ENCODE measurements at regions not wholly inside any gene's neighbourhood (a gene's known extent, or its start where the extent isn't known, plus 50 kb on each side); places are given as distances from the start of the nearest gene placed in this dataset.

DNA sequence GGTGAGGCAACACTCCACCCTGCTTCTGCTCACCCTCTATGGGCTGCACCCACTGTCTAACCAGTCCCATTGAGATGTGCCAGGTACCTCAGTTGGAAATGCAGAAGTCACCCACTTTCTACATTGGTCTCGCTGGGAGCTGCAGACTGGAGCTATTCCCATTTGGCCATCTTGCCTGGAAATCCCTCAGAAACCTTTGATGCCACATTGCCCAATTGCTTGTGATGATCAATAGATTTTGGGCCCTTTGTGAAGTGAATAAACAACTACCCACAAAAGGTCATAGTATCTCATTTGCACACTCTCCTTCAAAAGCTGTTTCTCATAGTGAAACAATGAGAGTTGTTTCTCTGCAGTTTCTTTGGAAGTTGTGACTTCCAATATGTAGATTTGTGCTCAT is 742.9 kb downstream of the INHBA start:
- TF ChIP-seq POLR2AphosphoS5 (IDR thresholded peaks at IDR 0.05) = no peak
- TF ChIP-seq POLR2A (IDR thresholded peaks at IDR 0.05) = no peak
- TF ChIP-seq, protein P1, sequence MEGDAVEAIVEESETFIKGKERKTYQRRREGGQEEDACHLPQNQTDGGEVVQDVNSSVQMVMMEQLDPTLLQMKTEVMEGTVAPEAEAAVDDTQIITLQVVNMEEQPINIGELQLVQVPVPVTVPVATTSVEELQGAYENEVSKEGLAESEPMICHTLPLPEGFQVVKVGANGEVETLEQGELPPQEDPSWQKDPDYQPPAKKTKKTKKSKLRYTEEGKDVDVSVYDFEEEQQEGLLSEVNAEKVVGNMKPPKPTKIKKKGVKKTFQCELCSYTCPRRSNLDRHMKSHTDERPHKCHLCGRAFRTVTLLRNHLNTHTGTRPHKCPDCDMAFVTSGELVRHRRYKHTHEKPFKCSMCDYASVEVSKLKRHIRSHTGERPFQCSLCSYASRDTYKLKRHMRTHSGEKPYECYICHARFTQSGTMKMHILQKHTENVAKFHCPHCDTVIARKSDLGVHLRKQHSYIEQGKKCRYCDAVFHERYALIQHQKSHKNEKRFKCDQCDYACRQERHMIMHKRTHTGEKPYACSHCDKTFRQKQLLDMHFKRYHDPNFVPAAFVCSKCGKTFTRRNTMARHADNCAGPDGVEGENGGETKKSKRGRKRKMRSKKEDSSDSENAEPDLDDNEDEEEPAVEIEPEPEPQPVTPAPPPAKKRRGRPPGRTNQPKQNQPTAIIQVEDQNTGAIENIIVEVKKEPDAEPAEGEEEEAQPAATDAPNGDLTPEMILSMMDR (IDR thresholded peaks at IDR 0.05 in 8 of 11, conservative IDR thresholded peaks at IDR 0.05 in 3 of 11) = no peak
